ENCODE measurements at regions not wholly inside any gene's neighbourhood (a gene's known extent, or its start where the extent isn't known, plus 50 kb on each side); places are given as distances from the start of the nearest gene placed in this dataset.

DNA sequence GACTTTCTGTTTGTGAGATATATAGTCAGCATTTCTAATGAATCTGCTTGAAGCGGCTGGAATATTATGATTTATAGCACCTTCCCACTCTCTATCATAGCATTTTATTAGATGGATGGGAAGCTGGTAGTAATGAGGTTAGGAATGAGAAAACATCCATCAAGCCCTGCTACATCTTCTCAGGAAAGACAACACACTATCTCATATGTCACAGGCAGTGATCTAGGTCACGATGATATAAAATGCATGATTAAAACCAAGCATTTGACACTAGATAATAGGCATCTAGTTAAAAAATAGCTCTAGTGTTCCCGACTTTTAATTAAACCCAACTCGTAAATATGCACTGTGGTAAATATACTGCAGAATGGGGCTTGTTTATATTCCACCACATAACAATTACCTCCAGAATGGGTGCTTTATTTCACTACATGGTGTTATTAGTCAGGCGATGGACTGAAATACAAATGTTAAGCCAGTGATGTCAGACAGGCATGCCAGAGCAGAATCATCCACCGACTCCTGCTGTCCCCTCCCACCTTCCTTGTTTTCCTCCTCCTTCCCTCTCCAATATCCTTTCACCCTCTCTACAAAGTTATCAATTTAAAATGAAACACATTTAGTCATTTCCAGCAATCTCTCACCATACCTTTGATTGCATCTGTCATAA lies 286.8 kb downstream of the SPATA31D1 start:
- Histone ChIP-seq H3K4me1 (ENCODE audit: insufficient read depth, insufficient read length) (no peaks in the 10 kb centered on the region), H3K9ac (ENCODE audit: insufficient read length, low read depth) (no peak overlapping the region), H3K27me3 (ENCODE audit: insufficient read depth, insufficient read length) (no peaks in the 10 kb centered on the region), H3K36me3 (ENCODE audit: insufficient read depth, insufficient read length, low read length) (no peaks in the 10 kb centered on the region), H3K4me3 (ENCODE audit: insufficient read length, low read depth) (no peak overlapping the region), H3K9me3 (ENCODE audit: insufficient read depth, low read length) (0 out of 2 replicates have a peak, but pooled peaks cover 3% of the 10 kb centered on the region)
- DNase-seq (ENCODE audit: low read depth, low spot score): no peak
- TF ChIP-seq ZNF274 (IDR thresholded peaks at IDR 0.05; ENCODE audit: low read depth, low read length) (no peak), SUZ12 (IDR thresholded peaks at IDR 0.05; ENCODE audit: extremely low read depth, insufficient read depth, insufficient read length) (no peak), YY1 (IDR thresholded peaks at IDR 0.05; ENCODE audit: insufficient read depth, insufficient read length) (no peak)

GRCh38 chr9:82281066-82281465 lies 292.5 kb downstream of the SPATA31D1 start:
- Histone ChIP-seq H3K4me3 (ENCODE audit: insufficient read length, low read depth) (no peak overlapping the region), H3K27me3 (ENCODE audit: insufficient read depth, insufficient read length) (no peaks in the 10 kb centered on the region), H3K36me3 (ENCODE audit: insufficient read depth, insufficient read length, low read length) (no peaks in the 10 kb centered on the region), H3K4me1 (ENCODE audit: insufficient read depth, insufficient read length) (no peaks in the 10 kb centered on the region), H3K9me3 (ENCODE audit: insufficient read depth, low read length) (no peaks in the 10 kb centered on the region), H3K9ac (ENCODE audit: insufficient read length, low read depth) (no peak overlapping the region)
- no peak for DNase-seq (ENCODE audit: low read depth, low spot score)
- TF ChIP-seq ZNF274 (IDR thresholded peaks at IDR 0.05; ENCODE audit: low read depth, low read length): no peak
- TF ChIP-seq SUZ12 (IDR thresholded peaks at IDR 0.05; ENCODE audit: extremely low read depth, insufficient read depth, insufficient read length): no peak
- TF ChIP-seq YY1 (IDR thresholded peaks at IDR 0.05; ENCODE audit: insufficient read depth, insufficient read length): no peak

DNA sequence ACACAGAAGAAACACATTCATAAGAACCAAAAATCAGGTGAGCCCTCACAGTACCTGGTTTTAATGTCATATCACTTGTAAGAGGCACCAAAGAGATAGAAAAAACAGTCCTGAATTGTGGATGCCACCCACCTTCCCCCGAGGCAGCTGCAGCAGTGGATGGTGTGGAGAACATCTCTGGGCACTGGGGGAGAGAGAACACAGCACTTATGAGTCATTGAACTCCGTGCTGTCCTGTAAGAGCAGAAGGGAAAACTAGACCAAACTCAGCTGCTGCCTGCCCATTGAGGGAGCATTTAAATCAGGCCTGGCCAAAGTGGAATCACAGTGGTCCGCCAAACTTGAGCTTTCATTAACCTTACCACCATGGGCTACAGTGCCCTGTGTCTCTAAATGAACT lies 296.2 kb downstream of the SPATA31D1 start:
- H3K36me3 ChIP-seq (ENCODE audit: insufficient read depth, insufficient read length, low read length): no peaks in the 10 kb centered on the region
- no peaks in the 10 kb centered on the region for H3K4me1 ChIP-seq (ENCODE audit: insufficient read depth, insufficient read length)
- no peaks in the 10 kb centered on the region for H3K27me3 ChIP-seq (ENCODE audit: insufficient read depth, insufficient read length)
- no peak overlapping the region for H3K9ac ChIP-seq (ENCODE audit: insufficient read length, low read depth)
- no peak for DNase-seq (ENCODE audit: low read depth, low spot score)
- TF ChIP-seq YY1 (IDR thresholded peaks at IDR 0.05; ENCODE audit: insufficient read depth, insufficient read length) (no peak), ZNF274 (IDR thresholded peaks at IDR 0.05; ENCODE audit: low read depth, low read length) (no peak), SUZ12 (IDR thresholded peaks at IDR 0.05; ENCODE audit: extremely low read depth, insufficient read depth, insufficient read length) (no peak)
- no peak overlapping the region for H3K4me3 ChIP-seq (ENCODE audit: insufficient read length, low read depth)
- no peaks in the 10 kb centered on the region for H3K9me3 ChIP-seq (ENCODE audit: insufficient read depth, low read length)

- Histone ChIP-seq H3K36me3 (ENCODE audit: insufficient read depth, insufficient read length, low read length) (no peaks in the 10 kb centered on the region), H3K27me3 (ENCODE audit: insufficient read depth, insufficient read length) (no peaks in the 10 kb centered on the region), H3K4me1 (ENCODE audit: insufficient read depth, insufficient read length) (no peaks in the 10 kb centered on the region), H3K4me3 (ENCODE audit: insufficient read length, low read depth) (no peak overlapping the region), H3K9me3 (ENCODE audit: insufficient read depth, low read length) (no peaks in the 10 kb centered on the region), H3K9ac (ENCODE audit: insufficient read length, low read depth) (no peak overlapping the region)
- no peak for DNase-seq (ENCODE audit: low read depth, low spot score)
- TF ChIP-seq SUZ12 (IDR thresholded peaks at IDR 0.05; ENCODE audit: extremely low read depth, insufficient read depth, insufficient read length): no peak
- TF ChIP-seq YY1 (IDR thresholded peaks at IDR 0.05; ENCODE audit: insufficient read depth, insufficient read length): no peak
- no peak for TF ChIP-seq ZNF274 (IDR thresholded peaks at IDR 0.05; ENCODE audit: low read depth, low read length)
Measured at GRCh38 chr9:82295181-82295580, 306.6 kb downstream of the SPATA31D1 start.

GRCh38 chr9:82299870-82300269 lies 311.3 kb downstream of the SPATA31D1 start:
- no peak for TF ChIP-seq YY1 (IDR thresholded peaks at IDR 0.05; ENCODE audit: insufficient read depth, insufficient read length)
- no peak for TF ChIP-seq SUZ12 (IDR thresholded peaks at IDR 0.05; ENCODE audit: extremely low read depth, insufficient read depth, insufficient read length)
- no peak for TF ChIP-seq ZNF274 (IDR thresholded peaks at IDR 0.05; ENCODE audit: low read depth, low read length)
- H3K9me3 ChIP-seq (ENCODE audit: insufficient read depth, low read length): peaks cover 7% of the 10 kb centered on the region; the same call in 1 of the 2 replicates
- no peak for DNase-seq (ENCODE audit: low read depth, low spot score)
- no peaks in the 10 kb centered on the region for H3K36me3 ChIP-seq (ENCODE audit: insufficient read depth, insufficient read length, low read length)
- H3K9ac ChIP-seq (ENCODE audit: insufficient read length, low read depth): no peak overlapping the region
- no peaks in the 10 kb centered on the region for H3K4me1 ChIP-seq (ENCODE audit: insufficient read depth, insufficient read length)
- H3K4me3 ChIP-seq (ENCODE audit: insufficient read length, low read depth): no peak overlapping the region
- no peaks in the 10 kb centered on the region for H3K27me3 ChIP-seq (ENCODE audit: insufficient read depth, insufficient read length)

DNA sequence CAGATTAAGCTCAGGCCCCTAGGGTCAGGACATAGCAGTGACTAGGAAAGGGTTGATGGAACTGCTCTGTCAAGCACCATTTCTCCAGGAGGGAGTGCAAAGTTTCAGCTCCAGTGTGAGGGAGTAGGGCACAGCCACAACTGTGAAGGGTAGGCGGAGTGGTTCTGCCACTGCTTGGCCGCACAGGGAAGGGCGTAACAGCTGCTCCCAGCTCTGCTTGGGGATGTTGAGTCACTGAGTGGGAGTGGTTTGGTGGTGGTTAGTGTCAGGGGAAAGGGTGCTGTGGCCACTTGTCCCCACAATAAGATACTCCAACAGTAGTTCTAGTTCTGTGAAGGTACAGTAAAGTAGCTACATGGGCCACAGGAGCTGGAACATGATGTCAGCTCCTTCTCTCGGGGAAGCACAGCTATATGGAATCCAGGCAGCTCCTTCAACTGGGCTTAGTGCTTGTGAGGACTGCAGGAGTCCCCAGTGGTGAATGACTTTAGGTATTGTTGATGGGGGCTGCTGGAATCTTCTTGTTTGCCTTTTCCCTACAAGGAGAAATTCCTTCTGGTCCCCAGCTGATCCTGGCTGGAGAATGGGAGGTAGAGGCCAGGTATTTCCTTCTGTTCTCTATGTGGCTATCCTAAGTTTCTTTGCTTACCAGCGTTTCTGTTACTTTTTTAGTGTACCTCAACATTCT lies 314.5 kb downstream of the SPATA31D1 start:
- H3K9me3 ChIP-seq (ENCODE audit: insufficient read depth, low read length): peaks cover 7% of the 10 kb centered on the region; the same call in 1 of the 2 replicates
- TF ChIP-seq YY1 (IDR thresholded peaks at IDR 0.05; ENCODE audit: insufficient read depth, insufficient read length) (no peak), SUZ12 (IDR thresholded peaks at IDR 0.05; ENCODE audit: extremely low read depth, insufficient read depth, insufficient read length) (no peak), ZNF274 (IDR thresholded peaks at IDR 0.05; ENCODE audit: low read depth, low read length) (no peak)
- H3K9ac ChIP-seq (ENCODE audit: insufficient read length, low read depth): no peak overlapping the region
- no peak overlapping the region for H3K4me3 ChIP-seq (ENCODE audit: insufficient read length, low read depth)
- no peaks in the 10 kb centered on the region for H3K4me1 ChIP-seq (ENCODE audit: insufficient read depth, insufficient read length)
- no peaks in the 10 kb centered on the region for H3K27me3 ChIP-seq (ENCODE audit: insufficient read depth, insufficient read length)
- H3K36me3 ChIP-seq (ENCODE audit: insufficient read depth, insufficient read length, low read length): no peaks in the 10 kb centered on the region
- DNase-seq (ENCODE audit: low read depth, low spot score): peak; percentile 15

- no peak for DNase-seq (ENCODE audit: low read depth, low spot score)
- Histone ChIP-seq H3K4me1 (ENCODE audit: insufficient read depth, insufficient read length) (no peaks in the 10 kb centered on the region), H3K9ac (ENCODE audit: insufficient read length, low read depth) (no peak overlapping the region), H3K27me3 (ENCODE audit: insufficient read depth, insufficient read length) (no peaks in the 10 kb centered on the region), H3K9me3 (ENCODE audit: insufficient read depth, low read length) (no peaks in the 10 kb centered on the region), H3K4me3 (ENCODE audit: insufficient read length, low read depth) (no peak overlapping the region), H3K36me3 (ENCODE audit: insufficient read depth, insufficient read length, low read length) (no peaks in the 10 kb centered on the region)
- no peak for TF ChIP-seq SUZ12 (IDR thresholded peaks at IDR 0.05; ENCODE audit: extremely low read depth, insufficient read depth, insufficient read length)
- no peak for TF ChIP-seq YY1 (IDR thresholded peaks at IDR 0.05; ENCODE audit: insufficient read depth, insufficient read length)
- no peak for TF ChIP-seq ZNF274 (IDR thresholded peaks at IDR 0.05; ENCODE audit: low read depth, low read length)
Measured at GRCh38 chr9:82308836-82309235, 320.3 kb downstream of the SPATA31D1 start.
